Activated T-helper 9 cell treated with anti-CD3 and anti-CD28 coated beads, Interleukin-2, amount 50 U/mL, for 16 hours (primary cell): ENCODE measurements at regions not wholly inside any gene's neighbourhood (a gene's known extent, or its start where the extent isn't known, plus 50 kb on each side); places are given as distances from the start of the nearest gene placed in this dataset.
"Not testable (repeated sequence)": the region's sequence is repeated elsewhere in the genome, so short reads cannot be mapped to it uniquely, and the experiment has no call there.

Source experiments
- DNase-seq: peaks from one replicate; pipeline ENCODE4 v3.0.0-alpha.2; 2020; ENCODE audit warnings: low read depth

- no peak for DNase-seq
Measured at GRCh38 chr9:29609282-29609681, 2036.0 kb upstream of the C9orf72 start.

- no peak for DNase-seq
Measured at GRCh38 chr9:29613773-29614172, 2040.5 kb upstream of the C9orf72 start.

GRCh38 chr9:29616844-29617243 is 2043.6 kb upstream of the C9orf72 start:
- DNase-seq, result no peak

- no peak for DNase-seq
Measured at GRCh38 chr9:29625292-29625731, 2052.0 kb upstream of the C9orf72 start.

- no peak for DNase-seq
Measured at GRCh38 chr9:29625931-29626330, 2052.7 kb upstream of the C9orf72 start.

- not testable (repeated sequence) for DNase-seq
Measured at GRCh38 chr9:29628856-29629255, 2055.6 kb upstream of the C9orf72 start.

GRCh38 chr9:29637471-29638237 is 2064.4 kb upstream of the C9orf72 start:
- no peak for DNase-seq

- no peak for DNase-seq
Measured at GRCh38 chr9:29640507-29640906, 2067.2 kb upstream of the C9orf72 start.

- DNase-seq, result no peak
Measured at GRCh38 chr9:29644514-29644913, 2071.2 kb upstream of the C9orf72 start.

GRCh38 chr9:29647451-29647850 is 2074.2 kb upstream of the C9orf72 start:
- DNase-seq, result no peak

- DNase-seq, result no peak
Measured at GRCh38 chr9:29648132-29648531, 2074.9 kb upstream of the C9orf72 start.

GRCh38 chr9:29648601-29649000 is 2075.3 kb upstream of the C9orf72 start:
- no peak for DNase-seq

GRCh38 chr9:29656641-29657406 is 2083.5 kb upstream of the C9orf72 start:
- DNase-seq, result no peak

GRCh38 chr9:29657821-29658220 is 2084.5 kb upstream of the C9orf72 start:
- no peak for DNase-seq

GRCh38 chr9:29659014-29659413 is 2085.7 kb upstream of the C9orf72 start:
- DNase-seq, result no peak

- DNase-seq, result no peak
Measured at GRCh38 chr9:29659736-29660135, 2086.5 kb upstream of the C9orf72 start.

- DNase-seq, result no peak
Measured at GRCh38 chr9:29668732-29669131, 2095.5 kb upstream of the C9orf72 start.

GRCh38 chr9:29669613-29670012 is 2096.3 kb upstream of the C9orf72 start:
- DNase-seq, result no peak

GRCh38 chr9:29685531-29685930 is 2112.2 kb upstream of the C9orf72 start:
- no peak for DNase-seq

- no peak for DNase-seq
Measured at GRCh38 chr9:29691145-29691544, 2117.9 kb upstream of the C9orf72 start.

- no peak for DNase-seq
Measured at GRCh38 chr9:29691758-29692407, 2118.6 kb upstream of the C9orf72 start.

GRCh38 chr9:29697011-29697410 is 2123.7 kb upstream of the C9orf72 start:
- DNase-seq, result no peak

- no peak for DNase-seq
Measured at GRCh38 chr9:29701559-29701958, 2128.3 kb upstream of the C9orf72 start.
